WTC11 (cell line): ENCODE measurements at regions not wholly inside any gene's neighbourhood (a gene's known extent, or its start where the extent isn't known, plus 50 kb on each side); places are given as distances from the start of the nearest gene placed in this dataset.

Experiments
- ATAC-seq: fragments of 200-7000 bp; cut with Tn5 transposase; 2 replicates; pipeline ENCODE4 v1.10.0; 2021; ENCODE audit warnings: mild to moderate bottlenecking, moderate library complexity
- CTCF ChIA-PET: fragments of 300-600 bp; sonication (Branson Sonifier 250); formaldehyde crosslinking; loops from one replicate; lab custom pipeline; 2021; ENCODE audit warnings: antibody characterized with exemption; lab: Charles Lee
- POLR2A ChIA-PET: fragments of 350-600 bp; sonication (Branson Sonifier 250); formaldehyde crosslinking; loops from one replicate; lab custom pipeline; 2021; ENCODE audit warnings: antibody characterized with exemption; lab: Charles Lee
- DNase-seq: peaks from one replicate; pipeline ENCODE4 v3.0.0; 2021; ENCODE audit warnings: low spot score
- H3K27ac Mint-ChIP-seq: 2 replicates; pipeline ENCODE4 v1.8.0; 2021; ENCODE audit warnings: mixed read lengths
- H3K27me3 Mint-ChIP-seq: 2 replicates; pipeline ENCODE4 v1.8.0; 2021; ENCODE audit warnings: low read depth, mild to moderate bottlenecking, moderate library complexity, mixed read lengths
- H3K36me3 Mint-ChIP-seq: 2 replicates; pipeline ENCODE4 v1.8.0; 2021; ENCODE audit warnings: mixed read lengths
- H3K4me1 Mint-ChIP-seq: 2 replicates; pipeline ENCODE4 v1.8.0; 2022; ENCODE audit warnings: mixed read lengths
- H3K4me3 Mint-ChIP-seq: 2 replicates; pipeline ENCODE4 v1.8.0; 2021; ENCODE audit warnings: mild to moderate bottlenecking, moderate library complexity, mixed read lengths
- H3K9me3 Mint-ChIP-seq: 2 replicates; pipeline ENCODE4 v1.8.0; 2021; ENCODE audit warnings: mixed read lengths
- CDX4 ChIP-seq: fragments of 250-450 bp; sonication (Bioruptor Pico); IDR thresholded peaks from 2 replicates; pipeline ENCODE4 v1.9.0; 2021; ENCODE audit warnings: moderate library complexity, mild to moderate bottlenecking, inconsistent platforms, borderline replicate concordance
- CREM ChIP-seq: sonication (generic); formaldehyde crosslinking; IDR thresholded peaks from 2 replicates; pipeline ENCODE4 v1.8.1; 2022; ENCODE audit warnings: mild to moderate bottlenecking, missing genetic modification reagents, moderate library complexity
- CTCF ChIP-seq: fragments of 200-600 bp; IDR thresholded peaks from 2 replicates; pipeline ENCODE4 v1.8.0; 2022; ENCODE audit warnings: antibody characterized with exemption
- E2F4 ChIP-seq: sonication (generic); formaldehyde crosslinking; IDR thresholded peaks from 2 replicates; pipeline ENCODE4 v1.8.1; 2022; ENCODE audit warnings: low read depth, mild to moderate bottlenecking, moderate library complexity, missing genetic modification reagents, borderline replicate concordance
- ETV6 ChIP-seq: sonication (generic); formaldehyde crosslinking; IDR thresholded peaks from 2 replicates; pipeline ENCODE4 v1.8.1; 2022; ENCODE audit warnings: mild to moderate bottlenecking, missing genetic modification reagents
- FOXK1 ChIP-seq: sonication (generic); formaldehyde crosslinking; IDR thresholded peaks from 2 replicates; pipeline ENCODE4 v1.8.0; 2022; ENCODE audit warnings: mild to moderate bottlenecking, moderate library complexity, missing genetic modification reagents
- GABPB1 ChIP-seq: sonication (generic); formaldehyde crosslinking; IDR thresholded peaks from 2 replicates; pipeline ENCODE4 v1.8.1; 2023; ENCODE audit warnings: mild to moderate bottlenecking, missing genetic modification reagents
- GTF2I ChIP-seq: fragments of 250-450 bp; sonication (Bioruptor Pico); conservative IDR thresholded peaks from 2 replicates; pipeline ENCODE4 v1.4.0; 2021; ENCODE audit warnings: mild to moderate bottlenecking
- MAX ChIP-seq: sonication (generic); formaldehyde crosslinking; IDR thresholded peaks from 2 replicates; pipeline ENCODE4 v1.8.0; 2022; ENCODE audit warnings: mild to moderate bottlenecking, missing genetic modification reagents
- PRRX2 ChIP-seq: fragments of 250-450 bp; sonication (Bioruptor Pico); IDR thresholded peaks from 2 replicates; pipeline ENCODE4 v1.8.0; 2021; ENCODE audit warnings: mild to moderate bottlenecking
- USF2 ChIP-seq: sonication (generic); formaldehyde crosslinking; IDR thresholded peaks from 2 replicates; pipeline ENCODE4 v1.8.1; 2023; ENCODE audit warnings: mild to moderate bottlenecking, missing genetic modification reagents, moderate library complexity
- ZBTB21 ChIP-seq: sonication (generic); formaldehyde crosslinking; IDR thresholded peaks from 2 replicates; pipeline ENCODE4 v1.8.1; 2023; ENCODE audit warnings: mild to moderate bottlenecking, missing genetic modification reagents, borderline replicate concordance
- ZNF219 ChIP-seq: sonication (generic); formaldehyde crosslinking; IDR thresholded peaks from 2 replicates; pipeline ENCODE4 v1.8.0; 2023; ENCODE audit warnings: missing genetic modification reagents, mild to moderate bottlenecking, borderline replicate concordance
- ZNF263 ChIP-seq: sonication (generic); formaldehyde crosslinking; IDR thresholded peaks from 2 replicates; pipeline ENCODE4 v1.8.1; 2022; ENCODE audit warnings: low read depth, mild to moderate bottlenecking, moderate library complexity, missing genetic modification reagents
- TF ChIP-seq, protein P1 (sequence below): sonication (generic); formaldehyde crosslinking; IDR thresholded peaks from 2 replicates; pipeline ENCODE4 v1.8.0; 2023; ENCODE audit warnings: mild to moderate bottlenecking, missing genetic modification reagents
- TF ChIP-seq, protein P2 (sequence below): fragments of 250-450 bp; sonication (Bioruptor Pico); IDR thresholded peaks from 2 replicates; pipeline ENCODE4 v2.1.2; 2022; ENCODE audit warnings: mild to moderate bottlenecking, moderate library complexity
- TF ChIP-seq, protein P3 (sequence below): sonication (generic); formaldehyde crosslinking; IDR thresholded peaks from 2 replicates; pipeline ENCODE4 v1.8.1; 2022; ENCODE audit warnings: low read depth, missing genetic modification reagents, borderline replicate concordance
- TF ChIP-seq, protein P4 (sequence below): sonication (generic); formaldehyde crosslinking; IDR thresholded peaks from 2 replicates; pipeline ENCODE4 v1.8.1; 2023; ENCODE audit warnings: mild to moderate bottlenecking, missing genetic modification reagents

DNA sequence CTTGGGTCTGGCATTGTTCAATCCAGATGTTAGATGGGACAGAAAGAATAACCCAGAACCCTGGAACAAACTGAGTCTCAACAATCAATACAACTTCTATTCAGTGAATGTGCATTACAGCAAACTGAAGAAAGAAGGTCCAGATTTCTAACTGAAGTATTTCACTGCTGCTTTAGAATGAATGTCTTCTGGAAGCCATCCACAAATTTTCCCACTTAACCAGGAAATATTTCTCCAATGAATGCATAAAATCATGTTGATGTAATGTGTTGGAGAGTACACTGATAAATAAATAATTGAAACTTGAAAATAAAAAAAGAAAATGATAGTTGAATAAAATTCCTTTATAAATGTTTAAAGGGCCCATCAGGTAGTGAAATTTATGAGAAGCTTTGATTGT is 658.6 kb downstream of the ZBBX start:
- Mint-ChIP-seq H3K9me3 (peaks cover 7% of the 10 kb centered on the region), H3K4me1 (peaks cover 36% of the 10 kb centered on the region), H3K36me3 (no peaks in the 10 kb centered on the region), H3K27ac (no peak overlapping the region), H3K27me3 (no peaks in the 10 kb centered on the region; the same call in 1 of the 2 replicates), H3K4me3 (no peak overlapping the region)
- TF ChIP-seq MAX (CRISPR knock-in tag): no peak
- TF ChIP-seq, protein P1, sequence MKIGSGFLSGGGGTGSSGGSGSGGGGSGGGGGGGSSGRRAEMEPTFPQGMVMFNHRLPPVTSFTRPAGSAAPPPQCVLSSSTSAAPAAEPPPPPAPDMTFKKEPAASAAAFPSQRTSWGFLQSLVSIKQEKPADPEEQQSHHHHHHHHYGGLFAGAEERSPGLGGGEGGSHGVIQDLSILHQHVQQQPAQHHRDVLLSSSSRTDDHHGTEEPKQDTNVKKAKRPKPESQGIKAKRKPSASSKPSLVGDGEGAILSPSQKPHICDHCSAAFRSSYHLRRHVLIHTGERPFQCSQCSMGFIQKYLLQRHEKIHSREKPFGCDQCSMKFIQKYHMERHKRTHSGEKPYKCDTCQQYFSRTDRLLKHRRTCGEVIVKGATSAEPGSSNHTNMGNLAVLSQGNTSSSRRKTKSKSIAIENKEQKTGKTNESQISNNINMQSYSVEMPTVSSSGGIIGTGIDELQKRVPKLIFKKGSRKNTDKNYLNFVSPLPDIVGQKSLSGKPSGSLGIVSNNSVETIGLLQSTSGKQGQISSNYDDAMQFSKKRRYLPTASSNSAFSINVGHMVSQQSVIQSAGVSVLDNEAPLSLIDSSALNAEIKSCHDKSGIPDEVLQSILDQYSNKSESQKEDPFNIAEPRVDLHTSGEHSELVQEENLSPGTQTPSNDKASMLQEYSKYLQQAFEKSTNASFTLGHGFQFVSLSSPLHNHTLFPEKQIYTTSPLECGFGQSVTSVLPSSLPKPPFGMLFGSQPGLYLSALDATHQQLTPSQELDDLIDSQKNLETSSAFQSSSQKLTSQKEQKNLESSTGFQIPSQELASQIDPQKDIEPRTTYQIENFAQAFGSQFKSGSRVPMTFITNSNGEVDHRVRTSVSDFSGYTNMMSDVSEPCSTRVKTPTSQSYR: no peak
- TF ChIP-seq ZNF219: no peak
- no peak for TF ChIP-seq CREM (CRISPR knock-in tag)
- no peak for TF ChIP-seq CTCF
- no peak for TF ChIP-seq FOXK1 (CRISPR knock-in tag)
- TF ChIP-seq GABPB1 (CRISPR knock-in tag): no peak
- TF ChIP-seq ZNF263 (CRISPR knock-in tag): no peak
- TF ChIP-seq GTF2I (CRISPR knock-in tag): no peak
- no peak for TF ChIP-seq ZBTB21
- TF ChIP-seq CDX4: no peak
- TF ChIP-seq PRRX2: no peak
- DNase-seq: no peak
- POLR2A ChIA-PET: no interaction called here
- CTCF ChIA-PET: no interaction called here
- ATAC-seq: no peak

- Mint-ChIP-seq H3K36me3 (no peaks in the 10 kb centered on the region), H3K27ac (no peak overlapping the region)
- DNase-seq: no peak
- CTCF ChIA-PET: no interaction called here
- TF ChIP-seq, protein P2, sequence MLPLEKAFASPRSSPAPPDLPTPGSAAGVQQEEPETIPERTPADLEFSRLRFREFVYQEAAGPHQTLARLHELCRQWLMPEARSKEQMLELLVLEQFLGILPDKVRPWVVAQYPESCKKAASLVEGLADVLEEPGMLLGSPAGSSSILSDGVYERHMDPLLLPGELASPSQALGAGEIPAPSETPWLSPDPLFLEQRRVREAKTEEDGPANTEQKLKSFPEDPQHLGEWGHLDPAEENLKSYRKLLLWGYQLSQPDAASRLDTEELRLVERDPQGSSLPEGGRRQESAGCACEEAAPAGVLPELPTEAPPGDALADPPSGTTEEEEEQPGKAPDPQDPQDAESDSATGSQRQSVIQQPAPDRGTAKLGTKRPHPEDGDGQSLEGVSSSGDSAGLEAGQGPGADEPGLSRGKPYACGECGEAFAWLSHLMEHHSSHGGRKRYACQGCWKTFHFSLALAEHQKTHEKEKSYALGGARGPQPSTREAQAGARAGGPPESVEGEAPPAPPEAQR: no peak
- TF ChIP-seq E2F4 (no peak), ETV6 (CRISPR knock-in tag) (no peak), USF2 (no peak), PRRX2 (no peak), FOXK1 (CRISPR knock-in tag) (no peak)
- TF ChIP-seq, protein P3, sequence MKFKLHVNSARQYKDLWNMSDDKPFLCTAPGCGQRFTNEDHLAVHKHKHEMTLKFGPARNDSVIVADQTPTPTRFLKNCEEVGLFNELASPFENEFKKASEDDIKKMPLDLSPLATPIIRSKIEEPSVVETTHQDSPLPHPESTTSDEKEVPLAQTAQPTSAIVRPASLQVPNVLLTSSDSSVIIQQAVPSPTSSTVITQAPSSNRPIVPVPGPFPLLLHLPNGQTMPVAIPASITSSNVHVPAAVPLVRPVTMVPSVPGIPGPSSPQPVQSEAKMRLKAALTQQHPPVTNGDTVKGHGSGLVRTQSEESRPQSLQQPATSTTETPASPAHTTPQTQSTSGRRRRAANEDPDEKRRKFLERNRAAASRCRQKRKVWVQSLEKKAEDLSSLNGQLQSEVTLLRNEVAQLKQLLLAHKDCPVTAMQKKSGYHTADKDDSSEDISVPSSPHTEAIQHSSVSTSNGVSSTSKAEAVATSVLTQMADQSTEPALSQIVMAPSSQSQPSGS (CRISPR knock-in tag): no peak
- TF ChIP-seq, protein P4, sequence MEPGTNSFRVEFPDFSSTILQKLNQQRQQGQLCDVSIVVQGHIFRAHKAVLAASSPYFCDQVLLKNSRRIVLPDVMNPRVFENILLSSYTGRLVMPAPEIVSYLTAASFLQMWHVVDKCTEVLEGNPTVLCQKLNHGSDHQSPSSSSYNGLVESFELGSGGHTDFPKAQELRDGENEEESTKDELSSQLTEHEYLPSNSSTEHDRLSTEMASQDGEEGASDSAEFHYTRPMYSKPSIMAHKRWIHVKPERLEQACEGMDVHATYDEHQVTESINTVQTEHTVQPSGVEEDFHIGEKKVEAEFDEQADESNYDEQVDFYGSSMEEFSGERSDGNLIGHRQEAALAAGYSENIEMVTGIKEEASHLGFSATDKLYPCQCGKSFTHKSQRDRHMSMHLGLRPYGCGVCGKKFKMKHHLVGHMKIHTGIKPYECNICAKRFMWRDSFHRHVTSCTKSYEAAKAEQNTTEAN: no peak
- TF ChIP-seq, all 79 proteins: peak for 0
- H3K27me3 Mint-ChIP-seq: no peaks in the 10 kb centered on the region; the same call in 1 of the 2 replicates
- peaks cover 9% of the 10 kb centered on the region for H3K9me3 Mint-ChIP-seq
- H3K4me1 Mint-ChIP-seq: no peaks in the 10 kb centered on the region
- H3K4me3 Mint-ChIP-seq: no peak overlapping the region
- POLR2A ChIA-PET: no interaction called here
- ATAC-seq: no peak
These were observed 665.9 kb downstream of the ZBBX start for GRCh38 chr3:166714206-166714605.
